Activated T-cell treated with anti-CD3 and anti-CD28 coated beads, Interleukin-2, amount 50 U/mL, for 72 hours (primary cell): ENCODE measurements at regions not wholly inside any gene's neighbourhood (a gene's known extent, or its start where the extent isn't known, plus 50 kb on each side); places are given as distances from the start of the nearest gene placed in this dataset.

Experiments
- ATAC-seq, 2 donors: fragments of 150-1000 bp; cut with Tn5 transposase; replicated peaks in 1 of 2; 2 replicates each; pipeline ENCODE4 v1.10.0; 2021; ENCODE audit warnings: moderate library complexity in 2 of 2, mild to moderate bottlenecking in 1 of 2
- DNase-seq, 2 donors: peaks; one replicate each; pipeline ENCODE4 v3.0.0; 2021 to 2022; ENCODE audit warnings: mixed read lengths in 1 of 2
- H3K27ac Mint-ChIP-seq: one replicate; pipeline ENCODE4 v1.8.0; 2022; ENCODE audit warnings: mild to moderate bottlenecking, moderate library complexity, mixed read lengths
- H3K27me3 Mint-ChIP-seq: one replicate; pipeline ENCODE4 v1.8.0; 2022; ENCODE audit warnings: low read depth, mixed read lengths
- H3K36me3 Mint-ChIP-seq, 2 donors: one replicate each; pipeline ENCODE4 v1.8.0; 2022; ENCODE audit warnings: mixed read lengths in 2 of 2, mild to moderate bottlenecking in 1 of 2; ENCODE audit not compliant: insufficient read depth in 2 of 2
- H3K4me1 Mint-ChIP-seq: one replicate; pipeline ENCODE4 v1.8.0; 2022; ENCODE audit warnings: low read depth, mixed read lengths
- H3K4me3 Mint-ChIP-seq, 2 donors: one replicate each; pipeline ENCODE4 v1.8.0; 2022; ENCODE audit warnings: mild to moderate bottlenecking in 2 of 2, mixed read lengths in 2 of 2, moderate library complexity in 2 of 2
- H3K9me3 Mint-ChIP-seq, 2 donors: one replicate each; pipeline ENCODE4 v1.8.0; 2022; ENCODE audit warnings: mixed read lengths in 2 of 2

GRCh38 chr5:164967354-164967753 is 1461.9 kb downstream of the MAT2B start:
- Mint-ChIP-seq H3K4me1 (no peaks in the 10 kb centered on the region), H3K27me3 (no peaks in the 10 kb centered on the region), H3K27ac (no peak overlapping the region), H3K4me3 (no peak overlapping the region), H3K36me3 (no peaks in the 10 kb centered on the region), H3K9me3 (peaks cover 1% of the 10 kb centered on the region in 2 donors)
- ATAC-seq (no peak), DNase-seq (no peak)

- ATAC-seq (no peak), DNase-seq (no peak)
- Mint-ChIP-seq H3K27ac (no peak overlapping the region), H3K9me3 (peaks cover 16 to 18% of the 10 kb centered on the region in 2 donors), H3K4me3 (no peak overlapping the region), H3K4me1 (no peaks in the 10 kb centered on the region), H3K27me3 (no peaks in the 10 kb centered on the region), H3K36me3 (peaks cover 0 to 1% of the 10 kb centered on the region in 2 donors)
These were observed 1467.6 kb downstream of the MAT2B start for GRCh38 chr5:164972973-164973372.

- no peaks in the 10 kb centered on the region for H3K4me1 Mint-ChIP-seq
- H3K9me3 Mint-ChIP-seq, result peaks cover 15 to 24% of the 10 kb centered on the region in 2 donors
- ATAC-seq (no peak), DNase-seq (no peak)
- no peak overlapping the region for H3K27ac Mint-ChIP-seq
- no peaks in the 10 kb centered on the region for H3K27me3 Mint-ChIP-seq
- H3K36me3 Mint-ChIP-seq, result peaks cover 0 to 1% of the 10 kb centered on the region in 2 donors
- H3K4me3 Mint-ChIP-seq, result no peak overlapping the region
These were observed 1470.6 kb downstream of the MAT2B start for GRCh38 chr5:164975986-164976385.

GRCh38 chr5:164980480-164980879 is 1475.1 kb downstream of the MAT2B start:
- H3K4me3 Mint-ChIP-seq, result no peak overlapping the region
- no peaks in the 10 kb centered on the region for H3K36me3 Mint-ChIP-seq

GRCh38 chr5:164998142-164998541 is 1492.7 kb downstream of the MAT2B start:
- DNase-seq, result no peak
- Mint-ChIP-seq H3K4me1 (no peaks in the 10 kb centered on the region), H3K27me3 (no peaks in the 10 kb centered on the region), H3K4me3 (no peak overlapping the region), H3K27ac (no peak overlapping the region), H3K9me3 (peaks cover 3 to 8% of the 10 kb centered on the region in 2 donors), H3K36me3 (no peaks in the 10 kb centered on the region)
- no peak for ATAC-seq

More at GRCh38 chr5:164980480-164980879, 1475.1 kb downstream of the MAT2B start:
- ATAC-seq (no peak), DNase-seq (no peak)
- Mint-ChIP-seq H3K9me3 (peaks cover 12 to 19% of the 10 kb centered on the region in 2 donors), H3K4me1 (no peaks in the 10 kb centered on the region), H3K27ac (no peak overlapping the region), H3K27me3 (no peaks in the 10 kb centered on the region)

- Mint-ChIP-seq H3K36me3 (no peaks in the 10 kb centered on the region), H3K4me1 (no peaks in the 10 kb centered on the region), H3K27me3 (no peaks in the 10 kb centered on the region), H3K9me3 (peaks cover 2 to 4% of the 10 kb centered on the region in 2 donors), H3K27ac (no peak overlapping the region), H3K4me3 (no peak overlapping the region)
- ATAC-seq (no peak), DNase-seq (no peak)
These were observed 1493.2 kb downstream of the MAT2B start for GRCh38 chr5:164998590-164998989.

- H3K36me3 Mint-ChIP-seq, result no peaks in the 10 kb centered on the region
- H3K27me3 Mint-ChIP-seq, result no peaks in the 10 kb centered on the region
- ATAC-seq (no peak), DNase-seq (no peak)
- peaks cover 1 to 2% of the 10 kb centered on the region in 2 donors for H3K9me3 Mint-ChIP-seq
- no peak overlapping the region for H3K27ac Mint-ChIP-seq
- no peak overlapping the region for H3K4me3 Mint-ChIP-seq
- H3K4me1 Mint-ChIP-seq, result no peaks in the 10 kb centered on the region
These were observed 1495.2 kb downstream of the MAT2B start for GRCh38 chr5:165000479-165001190.

GRCh38 chr5:165003283-165003682 is 1497.9 kb downstream of the MAT2B start:
- no peaks in the 10 kb centered on the region for H3K4me1 Mint-ChIP-seq
- no peaks in the 10 kb centered on the region for H3K36me3 Mint-ChIP-seq
- H3K9me3 Mint-ChIP-seq, result peaks cover 1 to 2% of the 10 kb centered on the region in 2 donors
- ATAC-seq (no peak), DNase-seq (no peak)
- H3K27me3 Mint-ChIP-seq, result no peaks in the 10 kb centered on the region
- H3K4me3 Mint-ChIP-seq, result no peak overlapping the region
- no peak overlapping the region for H3K27ac Mint-ChIP-seq

GRCh38 chr5:165004175-165004574 is 1498.8 kb downstream of the MAT2B start:
- H3K36me3 Mint-ChIP-seq, result no peaks in the 10 kb centered on the region
- H3K27ac Mint-ChIP-seq, result no peak overlapping the region
- H3K4me3 Mint-ChIP-seq, result no peak overlapping the region
- H3K27me3 Mint-ChIP-seq, result no peaks in the 10 kb centered on the region
- H3K9me3 Mint-ChIP-seq, result peaks cover 1 to 2% of the 10 kb centered on the region in 2 donors
- H3K4me1 Mint-ChIP-seq, result no peaks in the 10 kb centered on the region
- ATAC-seq (no peak), DNase-seq (no peak)

- H3K27ac Mint-ChIP-seq, result no peak overlapping the region
- DNase-seq, result no peak
- no peak overlapping the region for H3K4me3 Mint-ChIP-seq
- no peaks in the 10 kb centered on the region for H3K27me3 Mint-ChIP-seq
- no peaks in the 10 kb centered on the region for H3K4me1 Mint-ChIP-seq
- peaks cover 3 to 14% of the 10 kb centered on the region in 2 donors for H3K9me3 Mint-ChIP-seq
- no peak for ATAC-seq
- H3K36me3 Mint-ChIP-seq, result no peaks in the 10 kb centered on the region
These were observed 1509.0 kb downstream of the MAT2B start for GRCh38 chr5:165014439-165014838.

GRCh38 chr5:165015126-165015525 is 1509.7 kb downstream of the MAT2B start:
- no peaks in the 10 kb centered on the region for H3K36me3 Mint-ChIP-seq
- no peak overlapping the region for H3K4me3 Mint-ChIP-seq
- ATAC-seq, result no peak
- H3K27me3 Mint-ChIP-seq, result no peaks in the 10 kb centered on the region
- peaks cover 3 to 14% of the 10 kb centered on the region in 2 donors for H3K9me3 Mint-ChIP-seq
- H3K4me1 Mint-ChIP-seq, result no peaks in the 10 kb centered on the region
- H3K27ac Mint-ChIP-seq, result no peak overlapping the region
- DNase-seq, result no peak

GRCh38 chr5:165015547-165015946 is 1510.1 kb downstream of the MAT2B start:
- Mint-ChIP-seq H3K27ac (no peak overlapping the region), H3K9me3 (peaks cover 3 to 16% of the 10 kb centered on the region in 2 donors), H3K4me3 (no peak overlapping the region), H3K27me3 (no peaks in the 10 kb centered on the region), H3K4me1 (no peaks in the 10 kb centered on the region), H3K36me3 (no peaks in the 10 kb centered on the region)
- ATAC-seq, result no peak
- no peak for DNase-seq

GRCh38 chr5:165026971-165027370 is 1521.6 kb downstream of the MAT2B start:
- DNase-seq (no peak), ATAC-seq (no peak)
- Mint-ChIP-seq H3K4me3 (no peak overlapping the region), H3K4me1 (no peaks in the 10 kb centered on the region), H3K36me3 (peaks cover 0 to 4% of the 10 kb centered on the region in 2 donors), H3K27me3 (no peaks in the 10 kb centered on the region), H3K9me3 (peaks cover 0 to 12% of the 10 kb centered on the region in 2 donors), H3K27ac (no peak overlapping the region)

- no peak overlapping the region for H3K4me3 Mint-ChIP-seq
- H3K4me1 Mint-ChIP-seq, result no peaks in the 10 kb centered on the region
- H3K36me3 Mint-ChIP-seq, result peaks cover 0 to 3% of the 10 kb centered on the region in 2 donors
- DNase-seq, result no peak
- H3K9me3 Mint-ChIP-seq, result peaks cover 0 to 9% of the 10 kb centered on the region in 2 donors
- H3K27me3 Mint-ChIP-seq, result no peaks in the 10 kb centered on the region
- H3K27ac Mint-ChIP-seq, result no peak overlapping the region
- no peak for ATAC-seq
These were observed 1522.9 kb downstream of the MAT2B start for GRCh38 chr5:165028356-165028755.
